Sigmoid colon (tissue), 4 donors: ENCODE measurements at regions not wholly inside any gene's neighbourhood (a gene's known extent, or its start where the extent isn't known, plus 50 kb on each side); places are given as distances from the start of the nearest gene placed in this dataset.

Experiments
- CTCF ChIP-seq, 4 experiments: fragments of 450-650 bp in 3 of 4; fragments of 200-600 bp in 1 of 4; IDR thresholded peaks; one replicate each; pipeline ENCODE4 v1.5.1; 2016 to 2019; ENCODE audit warnings: antibody characterized with exemption in 4 of 4, mild to moderate bottlenecking in 3 of 4, moderate library complexity in 2 of 4
- EP300 ChIP-seq, 4 donors: sonication (generic); formaldehyde crosslinking; IDR thresholded peaks; one replicate each; pipeline ENCODE4 v1.6.1; 2017; ENCODE audit warnings: antibody characterized with exemption in 4 of 4
- POLR2A ChIP-seq, 2 donors: fragments of 450-650 bp; IDR thresholded peaks; one replicate each; pipeline ENCODE4 v1.6.1; 2016; ENCODE audit warnings: antibody characterized with exemption in 2 of 2, mild to moderate bottlenecking in 2 of 2, moderate library complexity in 2 of 2
- POLR2AphosphoS5 ChIP-seq, 4 donors: sonication (generic); formaldehyde crosslinking; IDR thresholded peaks; one replicate each; pipeline ENCODE4 v1.6.1; 2017; ENCODE audit warnings: antibody characterized with exemption in 4 of 4

GRCh38 chr10:3635697-3636096 lies 149.3 kb downstream of the KLF6 start:
- TF ChIP-seq CTCF (IDR thresholded peaks at IDR 0.05) (no peak), POLR2A (IDR thresholded peaks at IDR 0.05) (no peak), POLR2AphosphoS5 (IDR thresholded peaks at IDR 0.05) (no peak), EP300 (IDR thresholded peaks at IDR 0.05) (no peak)
